ENCODE measurements at regions not wholly inside any gene's neighbourhood (a gene's known extent, or its start where the extent isn't known, plus 50 kb on each side); places are given as distances from the start of the nearest gene placed in this dataset.
"Not testable (repeated sequence)": the region's sequence is repeated elsewhere in the genome, so short reads cannot be mapped to it uniquely, and the experiment has no call there.

GRCh38 chr7:81430150-81430549 lies 339.7 kb downstream of the HGF start:
- DNase-seq: no peak

- no peak for DNase-seq
Measured at GRCh38 chr7:81427461-81427860, 342.4 kb downstream of the HGF start.

GRCh38 chr7:81420526-81421226 lies 349.2 kb downstream of the HGF start:
- no peak for DNase-seq

- DNase-seq: no peak
Measured at GRCh38 chr7:81419731-81420130, 350.1 kb downstream of the HGF start.

GRCh38 chr7:81416659-81417058 lies 353.2 kb downstream of the HGF start:
- DNase-seq: peak in 1 of 3 experiments; percentile 23

- DNase-seq: no peak
Measured at GRCh38 chr7:81415181-81415580, 354.7 kb downstream of the HGF start.

GRCh38 chr7:81414411-81414810 lies 355.4 kb downstream of the HGF start:
- no peak for DNase-seq

- peak in 1 of 3 experiments; percentile 37 for DNase-seq
Measured at GRCh38 chr7:81410471-81411117, 359.3 kb downstream of the HGF start.

GRCh38 chr7:81408728-81409127 lies 361.1 kb downstream of the HGF start:
- no peak for DNase-seq

- no peak for DNase-seq
Measured at GRCh38 chr7:81407094-81407493, 362.8 kb downstream of the HGF start.

GRCh38 chr7:81404669-81405068 lies 365.2 kb downstream of the HGF start:
- DNase-seq: no peak

GRCh38 chr7:81402227-81402626 lies 367.6 kb downstream of the HGF start:
- DNase-seq: no peak

- no peak for DNase-seq
Measured at GRCh38 chr7:81399471-81399870, 370.4 kb downstream of the HGF start.

GRCh38 chr7:81394029-81394428 lies 375.8 kb downstream of the HGF start:
- no peak for DNase-seq

- no peak for DNase-seq
Measured at GRCh38 chr7:81393018-81393417, 376.8 kb downstream of the HGF start.

- DNase-seq: no peak
Measured at GRCh38 chr7:81385370-81385769, 384.5 kb downstream of the HGF start.

GRCh38 chr7:81383846-81384245 lies 386.0 kb downstream of the HGF start:
- no peak for DNase-seq

- not testable (repeated sequence) for DNase-seq
Measured at GRCh38 chr7:81374641-81375040, 395.2 kb downstream of the HGF start.

GRCh38 chr7:81370822-81371221 lies 399.0 kb downstream of the HGF start:
- DNase-seq: no peak

GRCh38 chr7:81367326-81367931 lies 402.4 kb downstream of the HGF start:
- DNase-seq: no peak

GRCh38 chr7:81366546-81366945 lies 403.3 kb downstream of the HGF start:
- no peak for DNase-seq

GRCh38 chr7:81361769-81362312 lies 408.0 kb downstream of the HGF start:
- no peak for DNase-seq

- no peak for DNase-seq
Measured at GRCh38 chr7:81355911-81356310, 413.9 kb downstream of the HGF start.

GRCh38 chr7:81349044-81349443 lies 420.8 kb downstream of the HGF start:
- no peak for DNase-seq
